GM19397 (cell line): ENCODE measurements at regions not wholly inside any gene's neighbourhood (a gene's known extent, or its start where the extent isn't known, plus 50 kb on each side); places are given as distances from the start of the nearest gene placed in this dataset.

Experiments
- ATAC-seq: cut with Tn5 transposase; IDR thresholded peaks from one replicate; pipeline ENCODE4 v1.9.1; 2021; ENCODE audit warnings: mild to moderate bottlenecking, moderate library complexity; ENCODE audit not compliant: unreplicated experiment

DNA sequence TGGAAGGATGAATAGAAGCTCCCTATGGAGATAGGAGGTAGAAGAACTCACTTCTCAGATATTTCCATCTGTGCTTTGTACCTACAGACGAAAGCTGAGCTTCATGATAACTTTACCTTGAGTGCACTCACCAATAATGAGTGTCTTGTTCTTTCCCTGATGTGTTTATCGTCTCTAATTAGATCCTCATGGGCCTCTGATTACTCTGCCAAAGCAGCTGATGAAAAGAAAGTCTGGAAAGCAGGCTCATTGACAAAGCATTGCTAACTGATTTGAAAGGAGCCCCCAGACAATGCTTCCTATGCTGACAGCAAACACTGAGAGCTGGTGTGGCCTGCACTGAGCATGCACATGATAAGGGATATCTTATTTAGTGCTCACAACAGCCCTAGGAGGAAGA, 183.9 kb upstream of the GHITM start:
- ATAC-seq, result no peak

DNA sequence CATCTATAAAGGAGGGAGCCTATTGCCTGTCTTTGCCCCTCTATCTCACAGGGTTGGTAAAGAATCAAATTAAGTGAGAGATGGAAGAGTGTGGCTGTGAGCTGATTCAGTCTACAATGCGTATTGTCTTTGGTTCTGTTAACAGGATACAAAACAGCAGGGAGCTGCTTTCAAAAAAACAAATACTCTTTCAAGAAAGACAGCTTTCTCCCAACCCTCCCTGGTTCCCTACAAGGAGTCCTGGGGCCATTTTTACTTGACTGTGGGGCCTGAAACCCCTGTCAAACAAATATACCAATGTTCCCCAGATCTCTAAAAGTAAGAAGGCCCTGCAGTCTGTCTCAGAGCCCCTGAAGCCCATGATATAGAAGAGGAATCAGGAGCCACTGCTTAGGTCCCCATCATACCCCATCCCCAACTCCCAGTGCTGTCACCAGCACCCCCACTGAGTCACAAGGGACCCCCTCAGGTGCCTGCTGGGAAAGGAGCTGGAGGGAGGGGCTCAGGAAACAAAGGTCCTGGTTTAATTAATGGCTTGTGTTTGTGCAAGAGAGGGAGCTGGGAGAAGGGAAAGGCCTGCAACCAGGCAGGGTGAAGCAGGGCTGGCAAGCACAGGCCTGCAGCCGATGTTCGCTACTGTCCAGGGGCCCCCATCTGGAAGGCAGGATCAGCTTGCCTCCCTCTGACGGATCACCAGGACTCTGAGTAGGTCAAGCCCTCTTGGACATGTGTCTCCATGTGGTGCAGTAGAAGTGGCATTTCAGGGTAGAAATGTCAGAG, 182.0 kb upstream of the GHITM start:
- no peak for ATAC-seq

- ATAC-seq, result no peak
Observed at GRCh38 chr10:83959328-83959727, 180.0 kb upstream of the GHITM start.

GRCh38 chr10:83960125-83960524, 179.2 kb upstream of the GHITM start:
- no peak for ATAC-seq

- ATAC-seq, result no peak
Observed at GRCh38 chr10:83961620-83962019, 177.7 kb upstream of the GHITM start.

DNA sequence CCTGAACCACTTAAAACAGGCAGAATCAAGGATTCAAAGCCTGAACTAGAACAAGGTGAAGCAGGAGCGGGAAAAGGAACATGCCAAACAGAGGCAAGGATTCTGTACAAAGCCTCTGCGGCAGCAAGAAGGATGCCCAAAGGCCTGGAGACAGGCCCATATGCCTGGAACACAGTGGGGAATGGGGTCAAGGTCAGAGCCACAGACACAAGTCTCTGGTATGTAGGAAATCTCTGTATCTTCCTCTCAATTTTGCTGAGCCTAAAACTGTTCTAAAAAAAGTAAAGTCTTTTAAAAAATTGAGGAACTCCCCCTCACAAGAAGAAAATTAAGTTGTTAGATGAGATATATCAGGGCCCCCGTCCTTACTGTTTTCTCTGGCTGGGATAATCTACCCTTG, 175.9 kb upstream of the GHITM start:
- no peak for ATAC-seq

- no peak for ATAC-seq
Observed at GRCh38 chr10:83965473-83965872, 173.8 kb upstream of the GHITM start.

GRCh38 chr10:83968052-83968451, 171.3 kb upstream of the GHITM start:
- no peak for ATAC-seq

- ATAC-seq, result no peak
Observed at GRCh38 chr10:83978681-83979383, 160.5 kb upstream of the GHITM start.

- no peak for ATAC-seq
Observed at GRCh38 chr10:83982812-83983211, 156.5 kb upstream of the GHITM start.

DNA sequence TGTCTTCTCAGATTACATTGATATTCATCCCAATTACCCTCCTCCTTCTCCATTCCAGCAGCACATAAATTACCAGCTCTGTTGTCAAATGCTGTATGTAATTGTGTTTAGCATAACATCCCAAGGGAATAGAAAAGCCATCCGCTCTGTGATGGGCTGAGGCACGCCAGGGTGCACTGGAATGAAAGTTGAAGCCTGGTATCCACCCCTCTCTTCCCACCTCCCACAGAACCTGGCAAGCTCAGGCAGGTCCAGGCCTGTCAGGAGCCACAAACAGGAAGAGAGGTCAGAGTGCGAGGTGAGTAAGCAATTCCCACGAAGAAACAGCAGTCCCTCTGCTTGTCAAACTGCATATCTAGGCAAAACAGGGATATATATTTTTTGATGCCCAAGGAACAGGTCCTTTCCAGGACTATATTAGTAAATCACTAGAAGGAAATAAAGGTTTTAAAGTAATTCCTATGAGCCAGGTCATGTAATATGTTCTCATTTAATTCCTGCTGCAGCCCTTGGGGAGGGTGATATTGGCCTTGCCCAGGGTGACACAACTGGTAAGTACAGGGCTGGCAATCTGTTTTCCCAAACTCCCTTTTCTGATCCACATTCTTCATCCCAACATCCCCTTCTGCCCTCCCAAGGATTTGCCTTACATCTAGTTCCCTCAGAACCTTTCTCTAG, 155.6 kb upstream of the GHITM start:
- ATAC-seq, result no peak

GRCh38 chr10:83984256-83984640, 155.1 kb upstream of the GHITM start:
- ATAC-seq, result no peak

DNA sequence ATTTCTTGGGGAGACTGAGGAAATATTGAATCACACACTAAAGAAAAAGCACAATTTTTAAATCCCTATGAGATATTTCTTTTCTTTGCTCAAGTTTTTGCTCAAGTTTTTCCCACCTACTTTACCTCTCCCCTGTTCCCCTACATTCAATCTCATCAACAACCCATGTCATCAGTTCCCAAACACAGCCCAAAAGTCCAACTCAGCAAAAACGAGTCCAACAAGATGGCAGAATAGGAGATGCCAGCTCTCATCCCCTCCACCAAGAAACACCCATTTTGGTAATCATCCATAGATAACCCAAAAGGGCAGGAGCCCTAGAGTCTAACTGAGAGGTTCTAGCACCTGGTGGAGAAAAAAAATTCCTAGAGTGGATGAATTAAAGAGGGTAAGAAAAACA, 152.5 kb upstream of the GHITM start:
- ATAC-seq, result no peak

- ATAC-seq, result no peak
Observed at GRCh38 chr10:83987216-83987615, 152.1 kb upstream of the GHITM start.

DNA sequence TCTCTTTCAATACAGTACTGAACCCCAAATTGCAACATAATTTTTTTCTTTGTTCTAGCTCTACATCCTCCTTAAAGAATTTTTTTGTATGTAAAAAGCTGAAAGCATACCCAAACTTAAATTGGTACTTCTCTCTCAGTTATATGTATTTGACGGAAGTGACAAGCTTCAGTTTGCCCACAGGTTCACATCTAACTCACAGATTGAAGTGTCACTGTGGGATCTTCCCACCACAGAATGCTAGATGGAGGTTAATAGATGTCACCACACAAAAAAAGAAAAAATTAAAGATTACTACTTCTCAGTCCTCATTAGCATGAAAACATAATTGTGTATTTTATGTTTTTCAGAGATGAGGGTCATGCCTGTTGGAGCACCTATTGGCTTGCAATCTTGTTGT, 150.9 kb upstream of the GHITM start:
- ATAC-seq, result no peak

- ATAC-seq, result peak; percentile 89
Observed at GRCh38 chr10:83990126-83990525, 149.2 kb upstream of the GHITM start.

DNA sequence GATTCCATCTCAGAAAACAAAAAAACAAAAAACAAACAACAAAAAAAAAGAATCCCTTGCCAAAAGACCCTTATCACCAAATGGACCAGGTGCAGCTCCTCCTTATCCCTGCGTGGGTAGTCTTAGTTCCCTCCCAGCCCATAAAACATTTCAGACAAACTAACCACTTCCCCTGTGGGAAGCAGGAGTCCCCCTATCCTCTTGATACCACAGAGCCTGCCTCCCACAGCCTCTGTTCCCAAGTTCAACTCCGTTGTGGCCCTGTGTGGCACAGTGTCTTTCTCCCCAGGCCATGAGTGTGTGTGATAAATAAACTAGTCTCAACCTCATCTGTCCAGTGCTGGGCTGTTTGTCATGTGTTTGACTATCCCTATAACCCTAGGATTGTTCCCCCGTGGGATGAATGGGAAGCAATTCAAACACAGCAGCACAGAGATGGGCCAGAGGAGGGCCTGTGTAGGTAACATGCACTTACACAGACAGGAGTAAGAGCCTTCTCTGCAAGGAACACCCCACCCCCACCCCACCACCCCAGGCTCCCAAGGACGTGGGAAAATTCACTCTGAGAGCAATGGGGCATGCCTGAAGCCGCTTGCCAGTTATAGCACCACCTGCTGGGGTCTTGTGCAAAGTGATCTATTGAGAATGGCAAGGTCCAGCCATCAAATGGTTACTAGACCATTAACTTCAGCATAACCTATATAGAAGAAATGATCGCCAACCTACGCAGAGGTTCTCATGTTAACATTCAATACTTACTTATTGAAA, 147.1 kb upstream of the GHITM start:
- ATAC-seq, result peak; percentile 41

DNA sequence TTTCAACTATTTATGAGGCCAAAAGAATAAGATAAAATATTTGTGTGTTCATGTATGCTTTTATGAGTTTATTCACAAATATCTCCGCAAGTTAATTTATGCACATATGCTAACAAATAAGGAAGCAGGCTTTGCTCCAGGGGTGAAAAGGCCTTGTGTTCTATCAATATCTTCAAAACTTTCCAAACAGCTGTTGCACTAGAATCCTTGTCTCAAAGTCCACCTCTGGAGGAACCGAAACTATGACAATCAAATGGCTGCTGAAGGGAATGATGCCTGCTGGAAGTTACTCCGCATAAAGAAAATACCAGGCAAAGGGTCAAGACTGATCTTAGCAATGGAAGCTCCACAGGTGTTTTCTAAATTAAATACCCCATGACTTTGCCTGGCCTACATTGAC, 145.0 kb upstream of the GHITM start:
- ATAC-seq, result no peak

- ATAC-seq, result no peak
Observed at GRCh38 chr10:83995738-83996331, 143.5 kb upstream of the GHITM start.

DNA sequence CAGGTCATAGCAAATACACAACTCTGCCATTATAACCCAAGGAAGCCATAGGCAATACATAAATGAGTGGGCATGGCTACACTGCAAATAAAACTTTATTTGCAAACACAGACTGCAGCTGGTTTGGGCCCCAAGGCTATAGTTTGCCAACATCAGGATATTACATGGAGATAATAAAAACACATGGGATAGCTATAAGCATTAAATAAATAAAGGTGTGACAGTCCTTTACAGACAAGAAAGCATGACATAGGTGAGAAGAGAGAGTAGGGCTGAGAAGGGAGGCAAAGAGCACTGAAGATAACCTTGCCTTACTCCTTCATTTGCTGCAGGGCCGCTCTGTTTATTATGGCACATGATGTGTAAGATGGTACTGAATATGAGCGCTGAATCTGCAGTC, 135.1 kb upstream of the GHITM start:
- ATAC-seq, result no peak

DNA sequence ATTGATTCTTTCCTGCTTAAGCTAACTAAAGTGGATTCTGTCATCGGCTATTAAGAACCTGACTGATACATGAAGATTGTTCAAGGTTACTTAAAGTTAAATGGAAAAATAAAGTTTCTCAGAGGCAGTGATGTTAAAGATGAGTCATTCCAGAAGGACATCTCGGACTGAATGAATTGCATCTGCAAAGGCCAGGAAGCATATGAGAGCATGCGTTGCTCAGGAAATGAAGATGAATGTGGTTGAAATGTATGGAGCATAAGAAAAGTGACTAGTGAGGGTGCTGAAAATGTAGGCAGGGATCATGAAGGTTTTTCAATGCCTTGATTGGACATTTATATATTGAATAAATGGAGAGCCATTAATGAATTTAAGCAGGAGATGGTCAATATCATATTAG, 133.9 kb upstream of the GHITM start:
- ATAC-seq, result no peak
